ENCODE measurements at regions not wholly inside any gene's neighbourhood (a gene's known extent, or its start where the extent isn't known, plus 50 kb on each side); places are given as distances from the start of the nearest gene placed in this dataset.

GRCh38 chr13:69649063-69649392, 458.6 kb upstream of the ATXN8OS start:
- H3K36me3 ChIP-seq (ENCODE audit: low read depth), result no peaks in the 10 kb centered on the region
- H3K4me1 ChIP-seq (ENCODE audit: insufficient read depth), result no peaks in the 10 kb centered on the region
- 15 to 22% methylated on average over 2 of the region's 2 CpGs for WGBS, 2 experiments (ENCODE audit: low coverage in 1 of 2, low lambda C conversion rate in 2 of 2, missing lambda C conversion rate in 2 of 2)
- H3F3A ChIP-seq (ENCODE audit: insufficient read depth), result no peaks in the 10 kb centered on the region
- H2AFZ ChIP-seq, result no peak overlapping the region
- H3K9me2 ChIP-seq (ENCODE audit: insufficient read depth), result no peaks in the 10 kb centered on the region
- TF ChIP-seq EZH2phosphoT487 (IDR thresholded peaks at IDR 0.05; ENCODE audit: insufficient read depth, low read depth) (no peak), EZH2 (IDR thresholded peaks at IDR 0.05; ENCODE audit: insufficient read depth, poor library complexity, severe bottlenecking) (no peak)
- H3K4me3 ChIP-seq, result no peak overlapping the region
- H3K4me2 ChIP-seq (ENCODE audit: unreplicated experiment), result no peak overlapping the region
- no peak overlapping the region for H3K27ac ChIP-seq
- H3K27me3 ChIP-seq (replicated peaks; ENCODE audit: insufficient read depth), result no peaks in the 10 kb centered on the region
- no peak overlapping the region for H3K9ac ChIP-seq
- DNase-seq, result no peak
- H4K20me1 ChIP-seq (ENCODE audit: insufficient read depth), result no peaks in the 10 kb centered on the region
- H3K9me3 ChIP-seq (ENCODE audit: low read depth), result peaks cover 12% of the 10 kb centered on the region
- in situ Hi-C loops (cut with MboI), result no loop called here
- no peaks in the 10 kb centered on the region for H3K79me2 ChIP-seq (ENCODE audit: insufficient read depth)

GRCh38 chr13:69648340-69649062, 459.1 kb upstream of the ATXN8OS start:
- Histone ChIP-seq H3K4me1 (ENCODE audit: insufficient read depth) (no peaks in the 10 kb centered on the region), H3K36me3 (ENCODE audit: low read depth) (no peaks in the 10 kb centered on the region), H3K4me3 (no peak overlapping the region), H3F3A (ENCODE audit: insufficient read depth) (no peaks in the 10 kb centered on the region), H4K20me1 (ENCODE audit: insufficient read depth) (no peaks in the 10 kb centered on the region), H3K9me2 (ENCODE audit: insufficient read depth) (no peaks in the 10 kb centered on the region), H3K9ac (no peak overlapping the region), H3K9me3 (ENCODE audit: low read depth) (peaks cover 9% of the 10 kb centered on the region), H2AFZ (no peak overlapping the region), H3K27me3 (replicated peaks; ENCODE audit: insufficient read depth) (no peaks in the 10 kb centered on the region), H3K27ac (no peak overlapping the region), H3K4me2 (ENCODE audit: unreplicated experiment) (no peak overlapping the region), H3K79me2 (ENCODE audit: insufficient read depth) (no peaks in the 10 kb centered on the region)
- in situ Hi-C loops (cut with MboI), result no loop called here
- no peak for TF ChIP-seq EZH2phosphoT487 (IDR thresholded peaks at IDR 0.05; ENCODE audit: insufficient read depth, low read depth)
- no peak for TF ChIP-seq EZH2 (IDR thresholded peaks at IDR 0.05; ENCODE audit: insufficient read depth, poor library complexity, severe bottlenecking)
- no peak for DNase-seq
- 20 to 26% methylated on average over 3 of the region's 3 CpGs for WGBS, 2 experiments (ENCODE audit: low coverage in 1 of 2, low lambda C conversion rate in 2 of 2, missing lambda C conversion rate in 2 of 2)

- Histone ChIP-seq H3K9me2 (ENCODE audit: insufficient read depth) (no peaks in the 10 kb centered on the region), H3K9ac (no peak overlapping the region), H2AFZ (no peak overlapping the region), H3K4me1 (ENCODE audit: insufficient read depth) (no peaks in the 10 kb centered on the region), H3F3A (ENCODE audit: insufficient read depth) (no peaks in the 10 kb centered on the region), H3K36me3 (ENCODE audit: low read depth) (no peaks in the 10 kb centered on the region), H3K27me3 (replicated peaks; ENCODE audit: insufficient read depth) (no peaks in the 10 kb centered on the region), H3K27ac (no peak overlapping the region), H3K4me2 (ENCODE audit: unreplicated experiment) (no peak overlapping the region), H3K4me3 (no peak overlapping the region), H3K79me2 (ENCODE audit: insufficient read depth) (no peaks in the 10 kb centered on the region), H3K9me3 (ENCODE audit: low read depth) (peaks cover 3% of the 10 kb centered on the region), H4K20me1 (ENCODE audit: insufficient read depth) (no peaks in the 10 kb centered on the region)
- TF ChIP-seq EZH2phosphoT487 (IDR thresholded peaks at IDR 0.05; ENCODE audit: insufficient read depth, low read depth), result no peak
- TF ChIP-seq EZH2 (IDR thresholded peaks at IDR 0.05; ENCODE audit: insufficient read depth, poor library complexity, severe bottlenecking), result no peak
- DNase-seq, result no peak
- in situ Hi-C loops (cut with MboI), result no loop called here
Measured at GRCh38 chr13:69644447-69644846, 463.2 kb upstream of the ATXN8OS start.

DNA sequence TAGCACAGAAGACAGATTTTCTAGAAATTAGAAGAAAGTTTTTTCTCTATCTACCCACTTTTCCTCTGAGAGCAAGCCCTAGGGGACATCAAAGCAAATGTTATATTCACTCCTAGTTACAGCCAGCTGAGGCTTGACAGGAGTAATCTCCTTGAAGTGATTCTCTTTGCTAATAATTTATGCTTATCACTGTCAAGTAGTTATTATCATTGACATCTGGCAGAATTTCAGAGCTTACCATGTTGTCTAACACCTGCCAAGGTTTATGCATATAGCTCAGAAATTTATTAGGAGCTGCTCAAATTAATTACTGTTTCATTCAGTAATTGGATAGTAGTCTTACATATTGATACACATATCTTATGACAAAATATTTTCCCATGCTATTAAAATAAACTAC, 465.9 kb upstream of the ATXN8OS start:
- Histone ChIP-seq H3K9ac (no peak overlapping the region), H3K27me3 (replicated peaks; ENCODE audit: insufficient read depth) (no peaks in the 10 kb centered on the region), H3K36me3 (ENCODE audit: low read depth) (no peaks in the 10 kb centered on the region), H3K9me2 (ENCODE audit: insufficient read depth) (no peaks in the 10 kb centered on the region), H3K4me3 (no peak overlapping the region), H3K79me2 (ENCODE audit: insufficient read depth) (no peaks in the 10 kb centered on the region), H3K4me2 (ENCODE audit: unreplicated experiment) (no peak overlapping the region), H4K20me1 (ENCODE audit: insufficient read depth) (no peaks in the 10 kb centered on the region), H3K4me1 (ENCODE audit: insufficient read depth) (no peaks in the 10 kb centered on the region), H3F3A (ENCODE audit: insufficient read depth) (no peaks in the 10 kb centered on the region), H3K9me3 (ENCODE audit: low read depth) (no peaks in the 10 kb centered on the region), H2AFZ (no peak overlapping the region), H3K27ac (no peak overlapping the region)
- no peak for DNase-seq
- in situ Hi-C loops (cut with MboI), result no loop called here
- TF ChIP-seq EZH2 (IDR thresholded peaks at IDR 0.05; ENCODE audit: insufficient read depth, poor library complexity, severe bottlenecking), result no peak
- TF ChIP-seq EZH2phosphoT487 (IDR thresholded peaks at IDR 0.05; ENCODE audit: insufficient read depth, low read depth), result no peak

DNA sequence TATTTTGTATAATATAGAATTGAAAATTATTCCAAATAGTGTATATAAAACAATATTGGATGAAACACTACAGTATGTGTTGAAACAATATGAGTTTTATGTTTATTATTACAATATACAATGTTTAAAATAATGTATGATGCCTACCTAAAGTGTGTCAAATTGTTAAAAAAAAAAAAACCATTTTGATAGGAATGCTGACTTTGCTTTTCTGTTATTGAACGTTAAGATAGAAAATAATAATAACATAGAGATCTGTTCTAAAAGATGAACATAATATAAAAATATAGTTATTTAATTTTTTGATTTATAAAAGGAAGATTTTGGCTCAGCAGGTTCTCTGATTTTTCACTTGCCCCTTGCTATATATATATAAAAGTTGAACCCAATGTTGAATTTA, 474.6 kb upstream of the ATXN8OS start:
- Histone ChIP-seq H3K27me3 (replicated peaks; ENCODE audit: insufficient read depth) (no peaks in the 10 kb centered on the region), H2AFZ (no peak overlapping the region), H3K4me1 (ENCODE audit: insufficient read depth) (no peaks in the 10 kb centered on the region), H3K27ac (no peak overlapping the region), H3K9me3 (ENCODE audit: low read depth) (peaks cover 4% of the 10 kb centered on the region), H3K36me3 (ENCODE audit: low read depth) (no peaks in the 10 kb centered on the region), H3K9me2 (ENCODE audit: insufficient read depth) (no peaks in the 10 kb centered on the region), H4K20me1 (ENCODE audit: insufficient read depth) (no peaks in the 10 kb centered on the region), H3K79me2 (ENCODE audit: insufficient read depth) (no peaks in the 10 kb centered on the region), H3F3A (ENCODE audit: insufficient read depth) (no peaks in the 10 kb centered on the region), H3K9ac (no peak overlapping the region), H3K4me2 (ENCODE audit: unreplicated experiment) (no peak overlapping the region), H3K4me3 (no peak overlapping the region)
- 21 to 28% methylated on average over 1 of the region's 1 CpG for whole genome bisulfite sequencing, 2 experiments (ENCODE audit: low coverage in 1 of 2, low lambda C conversion rate in 2 of 2, missing lambda C conversion rate in 2 of 2)
- DNase-seq, result no peak
- in situ Hi-C loops (cut with MboI), result no loop called here
- TF ChIP-seq EZH2 (IDR thresholded peaks at IDR 0.05; ENCODE audit: insufficient read depth, poor library complexity, severe bottlenecking) (no peak), EZH2phosphoT487 (IDR thresholded peaks at IDR 0.05; ENCODE audit: insufficient read depth, low read depth) (no peak)

Measured in GM23248 (cell line).